ENCODE measurements at regions not wholly inside any gene's neighbourhood (a gene's known extent, or its start where the extent isn't known, plus 50 kb on each side); places are given as distances from the start of the nearest gene placed in this dataset.

GRCh38 chr14:97523936-97524335 is 726.8 kb downstream of the VRK1 start:
- 36 to 40% (median 39%) methylated on average over 3 of the region's 3 CpGs for WGBS, 3 donors

DNA sequence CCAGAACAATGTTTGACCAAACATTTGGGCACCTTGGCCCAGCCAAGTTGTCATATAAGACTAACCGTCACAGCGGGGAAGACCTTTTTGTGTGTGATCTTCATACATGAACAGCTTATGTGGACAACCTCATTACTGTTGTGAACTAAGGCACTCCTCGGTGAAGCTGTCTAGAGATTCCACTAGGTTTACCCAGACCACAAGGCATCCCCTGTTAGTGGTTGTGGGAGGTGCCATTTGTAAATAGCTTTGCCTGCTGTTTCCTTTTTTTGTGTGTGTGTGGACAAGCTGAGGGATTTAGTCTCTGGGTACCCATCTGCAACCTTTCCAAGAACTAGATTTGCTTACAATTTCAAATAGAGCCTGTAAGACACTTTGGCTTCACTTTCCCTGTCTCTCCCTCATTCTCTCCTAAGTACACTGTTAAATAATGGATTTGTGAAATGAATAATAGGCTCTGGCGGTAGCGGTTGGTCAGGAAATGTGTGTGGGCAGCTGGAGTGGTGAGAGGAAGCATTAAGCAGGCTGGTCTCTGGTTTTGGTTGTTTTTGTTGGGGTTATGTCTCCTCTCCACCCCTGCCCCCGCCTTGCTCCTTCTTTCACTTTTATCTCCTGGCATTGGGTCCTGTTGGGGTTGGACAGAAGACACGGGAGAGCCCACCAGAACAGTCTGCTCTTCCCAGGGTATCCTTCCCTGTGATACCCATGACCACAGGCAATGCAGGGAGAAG is 727.6 kb downstream of the VRK1 start:
- no peak overlapping the region for H3K27ac ChIP-seq
- WGBS, 3 donors, result 67 to 70% (median 70%) methylated on average over 7 of the region's 7 CpGs
- H3K4me3 ChIP-seq, result no peak overlapping the region
- no peaks in the 10 kb centered on the region for H3K4me1 ChIP-seq
- H3K36me3 ChIP-seq (ENCODE audit: insufficient read depth in 1 of 2, low read depth in 1 of 2), result no peaks in the 10 kb centered on the region
- TF ChIP-seq CTCF (IDR thresholded peaks at IDR 0.05), result no peak
- H3K27me3 ChIP-seq (ENCODE audit: insufficient read depth in 3 of 3, low read length in 2 of 3), result no peaks in the 10 kb centered on the region
- no peak for DNase-seq
- no peak for ATAC-seq
- no peaks in the 10 kb centered on the region for H3K9me3 ChIP-seq
- intact Hi-C loops (cut with DNase I), result no loop called here

More at GRCh38 chr14:97523936-97524335, 726.8 kb downstream of the VRK1 start:
- Histone ChIP-seq H3K27me3 (ENCODE audit: insufficient read depth in 3 of 3, low read length in 2 of 3) (no peaks in the 10 kb centered on the region), H3K27ac (no peak overlapping the region), H3K4me1 (no peaks in the 10 kb centered on the region), H3K4me3 (no peak overlapping the region), H3K36me3 (ENCODE audit: insufficient read depth in 1 of 2, low read depth in 1 of 2) (no peaks in the 10 kb centered on the region), H3K9me3 (no peaks in the 10 kb centered on the region)
- intact Hi-C loops (cut with DNase I), result no loop called here
- no peak for DNase-seq
- no peak for TF ChIP-seq CTCF (IDR thresholded peaks at IDR 0.05)
- no peak for ATAC-seq

DNA sequence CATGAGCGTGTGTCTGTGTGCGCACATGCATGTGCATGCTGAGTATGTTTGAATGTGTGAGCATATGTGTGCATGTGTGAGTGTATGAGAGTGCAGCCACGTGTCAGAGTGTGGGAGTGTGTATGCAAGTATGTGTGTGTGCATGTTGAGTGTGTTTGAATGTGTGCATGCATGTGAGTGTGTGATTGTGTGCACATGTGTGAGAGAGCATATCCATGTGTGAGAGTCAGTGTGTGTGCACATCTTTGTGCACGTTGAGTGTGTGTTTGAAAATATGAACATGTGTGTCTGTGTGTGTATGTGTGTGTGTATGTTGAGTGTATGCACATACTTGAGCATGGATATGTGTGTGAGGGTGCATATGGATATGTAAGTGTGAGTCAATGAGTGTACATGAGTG is 730.8 kb downstream of the VRK1 start:
- ATAC-seq (no peak), DNase-seq (no peak)
- H3K4me3 ChIP-seq, result no peak overlapping the region
- no peaks in the 10 kb centered on the region for H3K36me3 ChIP-seq (ENCODE audit: insufficient read depth in 1 of 2, low read depth in 1 of 2)
- H3K27me3 ChIP-seq (ENCODE audit: insufficient read depth in 3 of 3, low read length in 2 of 3), result no peaks in the 10 kb centered on the region
- H3K9me3 ChIP-seq, result no peaks in the 10 kb centered on the region
- H3K27ac ChIP-seq, result no peak overlapping the region
- no peaks in the 10 kb centered on the region for H3K4me1 ChIP-seq
- intact Hi-C loops (cut with DNase I), result no loop called here
- no peak for TF ChIP-seq CTCF (IDR thresholded peaks at IDR 0.05)
- 70 to 82% (median 77%) methylated on average over 4 of the region's 4 CpGs for WGBS, 3 donors

- no peak for TF ChIP-seq CTCF (IDR thresholded peaks at IDR 0.05)
- no peaks in the 10 kb centered on the region for H3K36me3 ChIP-seq (ENCODE audit: insufficient read depth in 1 of 2, low read depth in 1 of 2)
- no peak overlapping the region for H3K27ac ChIP-seq
- intact Hi-C loops (cut with DNase I), result no loop called here
- no peak overlapping the region for H3K4me3 ChIP-seq
- H3K4me1 ChIP-seq, result no peaks in the 10 kb centered on the region
- WGBS, 3 donors, result 81 to 84% (median 84%) methylated on average over 1 of the region's 1 CpG
- H3K27me3 ChIP-seq (ENCODE audit: insufficient read depth in 3 of 3, low read length in 2 of 3), result no peaks in the 10 kb centered on the region
- DNase-seq (no peak), ATAC-seq (no peak)
- H3K9me3 ChIP-seq, result no peaks in the 10 kb centered on the region
Measured at GRCh38 chr14:97532052-97532451, 734.9 kb downstream of the VRK1 start.

- ATAC-seq, result no peak
- WGBS, 3 donors, result 56 to 60% (median 59%) methylated on average over 4 of the region's 4 CpGs
- Histone ChIP-seq H3K27me3 (ENCODE audit: insufficient read depth in 3 of 3, low read length in 2 of 3) (no peaks in the 10 kb centered on the region), H3K4me3 (no peak overlapping the region), H3K27ac (no peak overlapping the region), H3K36me3 (ENCODE audit: insufficient read depth in 1 of 2, low read depth in 1 of 2) (no peaks in the 10 kb centered on the region), H3K9me3 (no peaks in the 10 kb centered on the region), H3K4me1 (no peaks in the 10 kb centered on the region)
- no peak for TF ChIP-seq CTCF (IDR thresholded peaks at IDR 0.05)
- DNase-seq, result no peak
- intact Hi-C loops (cut with DNase I), result no loop called here
Measured at GRCh38 chr14:97536421-97536820, 739.2 kb downstream of the VRK1 start.

Data from psoas muscle (tissue), 7 donors.